ENCODE measurements at regions not wholly inside any gene's neighbourhood (a gene's known extent, or its start where the extent isn't known, plus 50 kb on each side); places are given as distances from the start of the nearest gene placed in this dataset.

GRCh38 chr4:72931346-72931745 is 138.2 kb downstream of the COX18 start:
- TF ChIP-seq CTCF (IDR thresholded peaks at IDR 0.05) = no peak
- TF ChIP-seq POLR2A (IDR thresholded peaks at IDR 0.05) = no peak
